SK-N-SH (cell line): ENCODE measurements at regions not wholly inside any gene's neighbourhood (a gene's known extent, or its start where the extent isn't known, plus 50 kb on each side); places are given as distances from the start of the nearest gene placed in this dataset.

Experiments
- CTCF ChIA-PET: fragments of 300-600, 350-600 bp; formaldehyde crosslinking; extraction: SDS; loops from one replicate; lab custom pipeline; 2021; lab: Yijun Ruan, JAX
- POLR2A ChIA-PET: fragments of 350-600 bp; sonication (Branson Sonifier 250); formaldehyde crosslinking; extraction: SDS; loops from one replicate; lab custom pipeline; 2020; ENCODE audit warnings: antibody characterized with exemption, inconsistent platforms; lab: Yijun Ruan, JAX
- DNase-seq: peaks from one replicate; pipeline ENCODE4 v3.0.0; 2012
- H2AFZ ChIP-seq: fragments of 200-600 bp; sonication (generic); 2 replicates; pipeline ENCODE4 v1.8.1; 2016; ENCODE audit warnings: antibody characterized with exemption, mild to moderate bottlenecking, low read depth
- H3F3A ChIP-seq: fragments of 200-600 bp; sonication (generic); replicated peaks from 2 replicates; pipeline ENCODE3; 2016; ENCODE audit warnings: antibody characterized with exemption, mild to moderate bottlenecking; ENCODE audit not compliant: insufficient read depth
- H3K27ac ChIP-seq, 2 experiments: fragments of 200-500 bp in 1 of 2; fragments of 200-600 bp in 1 of 2; sonication (Bioruptor generic) in 1 of 2; sonication (generic), shearing (Covaris generic) in 1 of 2; 2 replicates each; pipeline versions ENCODE4 v1.5.1 to v1.6.1; 2014 to 2016; ENCODE audit warnings: low read depth in 2 of 2, inconsistent platforms in 1 of 2, low read length in 1 of 2, mild to moderate bottlenecking in 1 of 2, mixed read lengths in 1 of 2
- H3K27me3 ChIP-seq: fragments of 200-600 bp; sonication (generic), shearing (Covaris generic); 2 replicates; pipeline ENCODE4 v1.6.1; 2016; ENCODE audit warnings: mixed run types; ENCODE audit not compliant: insufficient read depth
- H3K36me3 ChIP-seq, 2 experiments: fragments of 200-500 bp in 1 of 2; fragments of 200-600 bp in 1 of 2; sonication (Bioruptor generic) in 1 of 2; sonication (generic) in 1 of 2; replicated peaks in 1 of 2; 2 replicates each; pipeline versions ENCODE3 to v1.5.1; 2014 to 2016; ENCODE audit warnings: low read length in 1 of 2, mild to moderate bottlenecking in 1 of 2; ENCODE audit not compliant: insufficient read depth in 2 of 2, control insufficient read depth in 1 of 2
- H3K4me1 ChIP-seq, 2 experiments: fragments of 200-500 bp in 1 of 2; fragments of 200-600 bp in 1 of 2; sonication (Bioruptor generic) in 1 of 2; sonication (generic), shearing (Covaris generic) in 1 of 2; 2 replicates each; pipeline versions ENCODE4 v1.5.1 to v1.6.1; 2014 to 2016; ENCODE audit warnings: low read depth in 1 of 2, low read length in 1 of 2, mixed run types in 1 of 2; ENCODE audit not compliant: insufficient read depth in 2 of 2, control insufficient read depth in 1 of 2
- H3K4me2 ChIP-seq: fragments of 200-600 bp; sonication (generic), shearing (Covaris generic); 2 replicates; pipeline ENCODE4 v1.6.1; 2017; ENCODE audit warnings: mixed run types
- H3K4me3 ChIP-seq, 2 experiments: fragments of 200-500 bp in 1 of 2; fragments of 200-600 bp in 1 of 2; sonication (Bioruptor generic) in 1 of 2; sonication (generic), shearing (Covaris generic) in 1 of 2; 2 replicates each; pipeline versions ENCODE4 v1.5.1 to v1.8.1; 2014 to 2016; ENCODE audit warnings: low read depth in 2 of 2, inconsistent platforms in 1 of 2, low read length in 1 of 2, mild to moderate bottlenecking in 1 of 2, mixed read lengths in 1 of 2, moderate library complexity in 1 of 2
- H3K79me2 ChIP-seq: fragments of 200-600 bp; sonication (generic); 2 replicates; pipeline ENCODE4 v1.8.1; 2017; ENCODE audit warnings: mild to moderate bottlenecking; ENCODE audit not compliant: insufficient read depth
- H3K9ac ChIP-seq: fragments of 200-600 bp; sonication (generic); 2 replicates; pipeline ENCODE4 v1.6.1; 2017; ENCODE audit warnings: mixed run types
- H3K9me2 ChIP-seq: fragments of 200-600 bp; sonication (generic); 2 replicates; pipeline ENCODE4 v1.6.1; 2017; ENCODE audit warnings: mixed run types
- H3K9me3 ChIP-seq: fragments of 200-600 bp; sonication (generic); 2 replicates; pipeline ENCODE4 v1.6.1; 2017; ENCODE audit warnings: mixed run types, mild to moderate bottlenecking, moderate library complexity
- H4K20me1 ChIP-seq: fragments of 200-600 bp; sonication (generic); 2 replicates; pipeline ENCODE4 v1.6.1; 2017; ENCODE audit warnings: mild to moderate bottlenecking, mixed run types; ENCODE audit not compliant: insufficient read depth
- CHD2 ChIP-seq: fragments of 150-350 bp; IDR thresholded peaks from 2 replicates; pipeline ENCODE4 v1.6.1; 2018; ENCODE audit warnings: low read length; ENCODE audit not compliant: partially characterized antibody
- FOXM1 ChIP-seq: IDR thresholded peaks from 2 replicates; pipeline ENCODE4 v1.4.0; 2012; ENCODE audit warnings: low read depth, mild to moderate bottlenecking
- IRF3 ChIP-seq: fragments of 150-350 bp; IDR thresholded peaks from 2 replicates; pipeline ENCODE4 v1.6.1; 2016; ENCODE audit warnings: mild to moderate bottlenecking, low read depth, low read length
- JUND ChIP-seq: IDR thresholded peaks from 2 replicates; pipeline ENCODE4 v1.4.0; 2012
- MXI1 ChIP-seq: IDR thresholded peaks from 2 replicates; pipeline ENCODE4 v1.6.1; 2012; ENCODE audit warnings: mild to moderate bottlenecking, low read depth, low read length, improper control_type of control experiment
- POLR2AphosphoS5 ChIP-seq: IDR thresholded peaks from 2 replicates; pipeline ENCODE4 v1.6.1; 2012; ENCODE audit warnings: low read depth, low read length
- RAD21 ChIP-seq: IDR thresholded peaks from 2 replicates; pipeline ENCODE4 v1.6.1; 2012; ENCODE audit warnings: mild to moderate bottlenecking, low read length
- RCOR1 ChIP-seq: fragments of 150-350 bp; IDR thresholded peaks from 2 replicates; pipeline ENCODE4 v1.6.1; 2017; ENCODE audit warnings: antibody characterized with exemption, low read length
- SIN3A ChIP-seq: IDR thresholded peaks from 2 replicates; pipeline ENCODE4 v1.6.1; 2012; ENCODE audit warnings: low read depth, mild to moderate bottlenecking, low read length, moderate library complexity, borderline replicate concordance
- SMC3 ChIP-seq: IDR thresholded peaks from 2 replicates; pipeline ENCODE4 v1.6.1; 2012; ENCODE audit warnings: low read depth, low read length, improper control_type of control experiment
- TEAD4 ChIP-seq: IDR thresholded peaks from 2 replicates; pipeline ENCODE4 v1.4.0; 2012; ENCODE audit warnings: mild to moderate bottlenecking, borderline replicate concordance; ENCODE audit not compliant: insufficient read depth
- YY1 ChIP-seq: IDR thresholded peaks from 2 replicates; pipeline ENCODE4 v1.4.0; 2012; ENCODE audit warnings: low read depth, mild to moderate bottlenecking
- WGBS: methylation state at CpG from one replicate; pipeline ENCODE4 v1.1.6; 2017; ENCODE audit warnings: low lambda C conversion rate; 5-methylcytosine and 5-hydroxymethylcytosine counted together
- TF ChIP-seq, protein P1 (sequence below): IDR thresholded peaks from 2 replicates; pipeline ENCODE4; 2012
- TF ChIP-seq, protein P2 (sequence below): IDR thresholded peaks from 2 replicates; pipeline ENCODE4 v1.4.0; 2012; ENCODE audit warnings: low read depth, borderline replicate concordance
- TF ChIP-seq, protein P3 (sequence below): fragments of 200-600 bp; sonication (generic); IDR thresholded peaks from 2 replicates; pipeline ENCODE4 v1.6.1; 2017; ENCODE audit warnings: antibody characterized with exemption, mild to moderate bottlenecking, moderate library complexity
- TF ChIP-seq, protein P4 (sequence below): IDR thresholded peaks from 2 replicates; pipeline ENCODE4 v1.4.0; 2012; ENCODE audit warnings: low read depth

DNA sequence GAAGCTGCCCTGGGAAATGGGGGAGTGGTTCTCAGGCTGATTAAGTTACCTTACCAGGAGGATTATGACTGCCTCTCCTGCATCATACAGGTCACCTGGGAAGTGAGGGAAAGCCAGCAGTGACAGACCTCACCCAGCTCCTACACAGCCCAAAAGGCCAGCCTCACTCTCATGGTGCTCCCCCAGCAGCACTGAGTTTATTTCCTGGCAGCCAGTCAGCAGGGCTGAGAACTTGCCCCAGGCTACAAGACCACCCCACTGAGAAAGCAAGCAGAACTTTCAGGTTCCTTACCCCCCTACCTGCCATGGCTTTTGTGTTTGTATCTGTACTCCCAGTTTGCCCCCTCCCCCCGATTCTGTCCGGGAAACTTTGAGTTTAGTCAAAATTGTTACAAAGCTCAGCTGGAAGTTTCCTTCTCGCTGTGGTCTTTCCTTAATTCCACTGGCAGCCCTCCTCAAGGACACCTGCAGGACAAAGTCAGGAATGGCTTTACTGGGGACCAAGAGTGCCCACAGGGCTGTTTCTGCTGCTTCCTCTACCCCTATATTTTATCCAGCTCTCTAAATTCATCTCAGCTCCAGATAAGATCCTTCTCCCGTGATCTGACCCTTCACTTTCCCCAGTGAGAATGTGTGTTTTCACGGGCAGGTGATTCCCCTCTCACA, 649.8 kb upstream of the MBL2 start:
- Histone ChIP-seq H2AFZ (no peak overlapping the region), H3K9me3 (no peaks in the 10 kb centered on the region), H3K9me2 (no peaks in the 10 kb centered on the region), H3K4me2 (no peak overlapping the region), H3K79me2 (no peaks in the 10 kb centered on the region), H3F3A (no peaks in the 10 kb centered on the region), H3K27ac (no peak overlapping the region), H3K4me1 (no peaks in the 10 kb centered on the region), H3K36me3 (no peaks in the 10 kb centered on the region), H3K4me3 (no peak overlapping the region), H3K9ac (no peak overlapping the region), H3K27me3 (no peaks in the 10 kb centered on the region), H4K20me1 (no peaks in the 10 kb centered on the region)
- POLR2A ChIA-PET, result interaction anchor here (0.7 kb wide), 1 partner anchor 1056 kb away, joined by 4 read pairs; no protein-coding TSS in a partner anchor
- DNase-seq, result no peak
- CTCF ChIA-PET, result interaction anchor here (1.0 kb wide), 1 partner anchor 11 kb away, joined by 3 read pairs; no protein-coding TSS in a partner anchor
- 36% methylated on average over 5 of the region's 5 CpGs for WGBS
- TF ChIP-seq, protein P1, sequence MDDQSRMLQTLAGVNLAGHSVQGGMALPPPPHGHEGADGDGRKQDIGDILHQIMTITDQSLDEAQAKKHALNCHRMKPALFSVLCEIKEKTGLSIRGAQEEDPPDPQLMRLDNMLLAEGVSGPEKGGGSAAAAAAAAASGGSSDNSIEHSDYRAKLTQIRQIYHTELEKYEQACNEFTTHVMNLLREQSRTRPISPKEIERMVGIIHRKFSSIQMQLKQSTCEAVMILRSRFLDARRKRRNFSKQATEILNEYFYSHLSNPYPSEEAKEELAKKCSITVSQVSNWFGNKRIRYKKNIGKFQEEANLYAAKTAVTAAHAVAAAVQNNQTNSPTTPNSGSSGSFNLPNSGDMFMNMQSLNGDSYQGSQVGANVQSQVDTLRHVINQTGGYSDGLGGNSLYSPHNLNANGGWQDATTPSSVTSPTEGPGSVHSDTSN, result no peak
- TF ChIP-seq FOXM1, result no peak
- TF ChIP-seq CHD2, result no peak
- no peak for TF ChIP-seq RAD21
- TF ChIP-seq POLR2AphosphoS5, result no peak
- no peak for TF ChIP-seq IRF3
- no peak for TF ChIP-seq SIN3A
- no peak for TF ChIP-seq RCOR1
- no peak for TF ChIP-seq JUND
- TF ChIP-seq TEAD4, result no peak
- TF ChIP-seq, protein P2, sequence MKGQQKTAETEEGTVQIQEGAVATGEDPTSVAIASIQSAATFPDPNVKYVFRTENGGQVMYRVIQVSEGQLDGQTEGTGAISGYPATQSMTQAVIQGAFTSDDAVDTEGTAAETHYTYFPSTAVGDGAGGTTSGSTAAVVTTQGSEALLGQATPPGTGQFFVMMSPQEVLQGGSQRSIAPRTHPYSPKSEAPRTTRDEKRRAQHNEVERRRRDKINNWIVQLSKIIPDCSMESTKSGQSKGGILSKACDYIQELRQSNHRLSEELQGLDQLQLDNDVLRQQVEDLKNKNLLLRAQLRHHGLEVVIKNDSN, result no peak
- TF ChIP-seq MXI1, result no peak
- TF ChIP-seq SMC3, result no peak
- TF ChIP-seq, protein P3, sequence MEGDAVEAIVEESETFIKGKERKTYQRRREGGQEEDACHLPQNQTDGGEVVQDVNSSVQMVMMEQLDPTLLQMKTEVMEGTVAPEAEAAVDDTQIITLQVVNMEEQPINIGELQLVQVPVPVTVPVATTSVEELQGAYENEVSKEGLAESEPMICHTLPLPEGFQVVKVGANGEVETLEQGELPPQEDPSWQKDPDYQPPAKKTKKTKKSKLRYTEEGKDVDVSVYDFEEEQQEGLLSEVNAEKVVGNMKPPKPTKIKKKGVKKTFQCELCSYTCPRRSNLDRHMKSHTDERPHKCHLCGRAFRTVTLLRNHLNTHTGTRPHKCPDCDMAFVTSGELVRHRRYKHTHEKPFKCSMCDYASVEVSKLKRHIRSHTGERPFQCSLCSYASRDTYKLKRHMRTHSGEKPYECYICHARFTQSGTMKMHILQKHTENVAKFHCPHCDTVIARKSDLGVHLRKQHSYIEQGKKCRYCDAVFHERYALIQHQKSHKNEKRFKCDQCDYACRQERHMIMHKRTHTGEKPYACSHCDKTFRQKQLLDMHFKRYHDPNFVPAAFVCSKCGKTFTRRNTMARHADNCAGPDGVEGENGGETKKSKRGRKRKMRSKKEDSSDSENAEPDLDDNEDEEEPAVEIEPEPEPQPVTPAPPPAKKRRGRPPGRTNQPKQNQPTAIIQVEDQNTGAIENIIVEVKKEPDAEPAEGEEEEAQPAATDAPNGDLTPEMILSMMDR, result no peak
- no peak for TF ChIP-seq YY1
- TF ChIP-seq, protein P4, sequence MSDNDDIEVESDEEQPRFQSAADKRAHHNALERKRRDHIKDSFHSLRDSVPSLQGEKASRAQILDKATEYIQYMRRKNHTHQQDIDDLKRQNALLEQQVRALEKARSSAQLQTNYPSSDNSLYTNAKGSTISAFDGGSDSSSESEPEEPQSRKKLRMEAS, result no peak
